ENCODE measurements at regions not wholly inside any gene's neighbourhood (a gene's known extent, or its start where the extent isn't known, plus 50 kb on each side); places are given as distances from the start of the nearest gene placed in this dataset.

DNA sequence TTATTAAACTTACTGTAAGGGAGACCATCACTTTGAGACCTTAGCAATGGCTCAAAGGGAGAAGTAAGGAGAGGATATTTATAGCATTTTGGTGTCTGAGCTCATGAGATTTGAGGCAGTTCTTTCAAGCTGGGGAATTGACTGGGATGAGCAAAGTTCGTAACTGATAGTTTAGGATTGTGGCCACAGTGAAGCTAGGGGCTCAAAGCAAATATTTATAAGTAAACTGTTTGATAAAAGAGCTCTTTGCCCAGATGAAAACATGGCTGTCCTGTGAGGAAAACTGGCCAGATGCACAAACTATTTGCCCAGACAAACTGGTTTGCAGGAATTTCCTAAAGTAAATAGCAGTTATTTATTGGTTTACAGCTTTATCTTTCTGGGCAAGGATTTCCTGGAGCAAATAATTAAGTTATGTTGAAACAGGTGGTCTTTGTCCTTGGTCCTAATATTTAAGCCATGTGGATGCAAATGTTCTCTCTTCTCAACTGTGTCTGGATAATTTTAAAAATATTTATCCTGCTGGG is 59.7 kb upstream of the TMTC4 start (continued):
- TF ChIP-seq CAMTA2 (CRISPR knock-in tag; IDR thresholded peaks at IDR 0.05; ENCODE audit: borderline replicate concordance) (no peak), PTBP1 (IDR thresholded peaks at IDR 0.05; ENCODE audit: low read depth, low read length, poor library complexity, severe bottlenecking) (no peak), SAP130 (CRISPR knock-in tag; IDR thresholded peaks at IDR 0.05; ENCODE audit: low read depth) (peak; percentile 64; the same call in 1 of the 2 replicates), ZNF367 (CRISPR knock-in tag; IDR thresholded peaks at IDR 0.05; ENCODE audit: borderline replicate concordance) (no peak), HOXD1 (CRISPR knock-in tag; IDR thresholded peaks at IDR 0.05) (0 out of 2 replicates have a peak, but pooled peaks have one; percentile 57), IKZF4 (CRISPR knock-in tag; IDR thresholded peaks at IDR 0.05; ENCODE audit: borderline replicate concordance, low read depth, not compliant biosample characterization) (no peak), MTF2 (CRISPR knock-in tag; IDR thresholded peaks at IDR 0.05; ENCODE audit: borderline replicate concordance) (no peak), ZNF142 (CRISPR knock-in tag; IDR thresholded peaks at IDR 0.05) (no peak), ZNF547 (CRISPR knock-in tag; IDR thresholded peaks at IDR 0.05) (no peak), ZC3H4 (CRISPR knock-in tag; IDR thresholded peaks at IDR 0.05; ENCODE audit: borderline replicate concordance) (no peak), ZNF44 (CRISPR knock-in tag; IDR thresholded peaks at IDR 0.05) (no peak), ZNF546 (CRISPR knock-in tag; conservative IDR thresholded peaks at IDR 0.05) (no peak), ZNF580 (CRISPR knock-in tag; IDR thresholded peaks at IDR 0.05; ENCODE audit: borderline replicate concordance, low read depth) (peak; percentile 59; the same call in 1 of the 2 replicates), RORA (CRISPR knock-in tag; IDR thresholded peaks at IDR 0.05) (no peak), ZKSCAN1 (IDR thresholded peaks at IDR 0.05; ENCODE audit: low read length) (no peak)
- TF ChIP-seq, protein P1, sequence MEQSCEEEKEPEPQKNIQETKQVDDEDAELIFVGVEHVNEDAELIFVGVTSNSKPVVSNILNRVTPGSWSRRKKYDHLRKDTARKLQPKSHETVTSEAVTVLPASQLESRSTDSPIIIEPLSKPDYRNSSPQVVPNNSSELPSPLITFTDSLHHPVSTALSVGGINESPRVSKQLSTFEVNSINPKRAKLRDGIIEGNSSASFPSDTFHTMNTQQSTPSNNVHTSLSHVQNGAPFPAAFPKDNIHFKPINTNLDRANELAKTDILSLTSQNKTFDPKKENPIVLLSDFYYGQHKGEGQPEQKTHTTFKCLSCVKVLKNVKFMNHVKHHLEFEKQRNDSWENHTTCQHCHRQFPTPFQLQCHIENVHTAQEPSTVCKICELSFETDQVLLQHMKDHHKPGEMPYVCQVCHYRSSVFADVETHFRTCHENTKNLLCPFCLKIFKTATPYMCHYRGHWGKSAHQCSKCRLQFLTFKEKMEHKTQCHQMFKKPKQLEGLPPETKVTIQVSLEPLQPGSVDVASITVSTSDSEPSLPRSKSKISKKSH (CRISPR knock-in tag; IDR thresholded peaks at IDR 0.05; ENCODE audit: borderline replicate concordance), result no peak
- TF ChIP-seq, protein P2, sequence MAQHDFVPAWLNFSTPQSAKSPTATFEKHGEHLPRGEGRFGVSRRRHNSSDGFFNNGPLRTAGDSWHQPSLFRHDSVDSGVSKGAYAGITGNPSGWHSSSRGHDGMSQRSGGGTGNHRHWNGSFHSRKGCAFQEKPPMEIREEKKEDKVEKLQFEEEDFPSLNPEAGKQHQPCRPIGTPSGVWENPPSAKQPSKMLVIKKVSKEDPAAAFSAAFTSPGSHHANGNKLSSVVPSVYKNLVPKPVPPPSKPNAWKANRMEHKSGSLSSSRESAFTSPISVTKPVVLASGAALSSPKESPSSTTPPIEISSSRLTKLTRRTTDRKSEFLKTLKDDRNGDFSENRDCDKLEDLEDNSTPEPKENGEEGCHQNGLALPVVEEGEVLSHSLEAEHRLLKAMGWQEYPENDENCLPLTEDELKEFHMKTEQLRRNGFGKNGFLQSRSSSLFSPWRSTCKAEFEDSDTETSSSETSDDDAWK (CRISPR knock-in tag; IDR thresholded peaks at IDR 0.05), result no peak
- TF ChIP-seq, protein P3, sequence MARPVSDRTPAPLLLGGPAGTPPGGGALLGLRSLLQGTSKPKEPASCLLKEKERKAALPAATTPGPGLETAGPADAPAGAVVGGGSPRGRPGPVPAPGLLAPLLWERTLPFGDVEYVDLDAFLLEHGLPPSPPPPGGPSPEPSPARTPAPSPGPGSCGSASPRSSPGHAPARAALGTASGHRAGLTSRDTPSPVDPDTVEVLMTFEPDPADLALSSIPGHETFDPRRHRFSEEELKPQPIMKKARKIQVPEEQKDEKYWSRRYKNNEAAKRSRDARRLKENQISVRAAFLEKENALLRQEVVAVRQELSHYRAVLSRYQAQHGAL (CRISPR knock-in tag; IDR thresholded peaks at IDR 0.05; ENCODE audit: not compliant biosample characterization), result no peak
- TF ChIP-seq, protein P4, sequence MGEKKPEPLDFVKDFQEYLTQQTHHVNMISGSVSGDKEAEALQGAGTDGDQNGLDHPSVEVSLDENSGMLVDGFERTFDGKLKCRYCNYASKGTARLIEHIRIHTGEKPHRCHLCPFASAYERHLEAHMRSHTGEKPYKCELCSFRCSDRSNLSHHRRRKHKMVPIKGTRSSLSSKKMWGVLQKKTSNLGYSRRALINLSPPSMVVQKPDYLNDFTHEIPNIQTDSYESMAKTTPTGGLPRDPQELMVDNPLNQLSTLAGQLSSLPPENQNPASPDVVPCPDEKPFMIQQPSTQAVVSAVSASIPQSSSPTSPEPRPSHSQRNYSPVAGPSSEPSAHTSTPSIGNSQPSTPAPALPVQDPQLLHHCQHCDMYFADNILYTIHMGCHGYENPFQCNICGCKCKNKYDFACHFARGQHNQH (CRISPR knock-in tag; IDR thresholded peaks at IDR 0.05), result peak; percentile 87; the same call in 1 of the 2 replicates
